ENCODE measurements at regions not wholly inside any gene's neighbourhood (a gene's known extent, or its start where the extent isn't known, plus 50 kb on each side); places are given as distances from the start of the nearest gene placed in this dataset.

GRCh38 chr11:105486929-105487328, 122.9 kb upstream of the GRIA4 start:
- TF ChIP-seq HCFC1 (IDR thresholded peaks at IDR 0.05; ENCODE audit: low read length) = no peak
- TF ChIP-seq NFYB (IDR thresholded peaks at IDR 0.05; ENCODE audit: insufficient read depth, low read depth, low read length) = no peak
- no peak for TF ChIP-seq RFX5 (IDR thresholded peaks at IDR 0.05; ENCODE audit: low read depth, low read length)
- TF ChIP-seq, protein P1, sequence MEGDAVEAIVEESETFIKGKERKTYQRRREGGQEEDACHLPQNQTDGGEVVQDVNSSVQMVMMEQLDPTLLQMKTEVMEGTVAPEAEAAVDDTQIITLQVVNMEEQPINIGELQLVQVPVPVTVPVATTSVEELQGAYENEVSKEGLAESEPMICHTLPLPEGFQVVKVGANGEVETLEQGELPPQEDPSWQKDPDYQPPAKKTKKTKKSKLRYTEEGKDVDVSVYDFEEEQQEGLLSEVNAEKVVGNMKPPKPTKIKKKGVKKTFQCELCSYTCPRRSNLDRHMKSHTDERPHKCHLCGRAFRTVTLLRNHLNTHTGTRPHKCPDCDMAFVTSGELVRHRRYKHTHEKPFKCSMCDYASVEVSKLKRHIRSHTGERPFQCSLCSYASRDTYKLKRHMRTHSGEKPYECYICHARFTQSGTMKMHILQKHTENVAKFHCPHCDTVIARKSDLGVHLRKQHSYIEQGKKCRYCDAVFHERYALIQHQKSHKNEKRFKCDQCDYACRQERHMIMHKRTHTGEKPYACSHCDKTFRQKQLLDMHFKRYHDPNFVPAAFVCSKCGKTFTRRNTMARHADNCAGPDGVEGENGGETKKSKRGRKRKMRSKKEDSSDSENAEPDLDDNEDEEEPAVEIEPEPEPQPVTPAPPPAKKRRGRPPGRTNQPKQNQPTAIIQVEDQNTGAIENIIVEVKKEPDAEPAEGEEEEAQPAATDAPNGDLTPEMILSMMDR (IDR thresholded peaks at IDR 0.05 in 2 of 3, conservative IDR thresholded peaks at IDR 0.05 in 1 of 3; ENCODE audit: control insufficient read depth in 2 of 3, extremely low read depth in 1 of 3, insufficient read depth in 1 of 3, low read depth in 3 of 3, low read length in 3 of 3) = no peak
- TF ChIP-seq REST (IDR thresholded peaks at IDR 0.05; ENCODE audit: low read depth, low read length) = no peak
- no peak for TF ChIP-seq RAD21 (IDR thresholded peaks at IDR 0.05; ENCODE audit: insufficient read depth, low read depth, low read length)
- TF ChIP-seq POLR2A (IDR thresholded peaks at IDR 0.05; ENCODE audit: low read depth, low read length) = no peak
- TF ChIP-seq MYC (IDR thresholded peaks at IDR 0.05; ENCODE audit: insufficient read depth, insufficient read length, insufficient replicate concordance, low read length, severe bottlenecking) = no peak
- no peak for TF ChIP-seq FOXK2 (IDR thresholded peaks at IDR 0.05)
- no peak for TF ChIP-seq ZNF24 (IDR thresholded peaks at IDR 0.05)
- TF ChIP-seq ZNF384 (IDR thresholded peaks at IDR 0.05; ENCODE audit: borderline replicate concordance, low read depth, low read length) = no peak
- TF ChIP-seq, protein P2, sequence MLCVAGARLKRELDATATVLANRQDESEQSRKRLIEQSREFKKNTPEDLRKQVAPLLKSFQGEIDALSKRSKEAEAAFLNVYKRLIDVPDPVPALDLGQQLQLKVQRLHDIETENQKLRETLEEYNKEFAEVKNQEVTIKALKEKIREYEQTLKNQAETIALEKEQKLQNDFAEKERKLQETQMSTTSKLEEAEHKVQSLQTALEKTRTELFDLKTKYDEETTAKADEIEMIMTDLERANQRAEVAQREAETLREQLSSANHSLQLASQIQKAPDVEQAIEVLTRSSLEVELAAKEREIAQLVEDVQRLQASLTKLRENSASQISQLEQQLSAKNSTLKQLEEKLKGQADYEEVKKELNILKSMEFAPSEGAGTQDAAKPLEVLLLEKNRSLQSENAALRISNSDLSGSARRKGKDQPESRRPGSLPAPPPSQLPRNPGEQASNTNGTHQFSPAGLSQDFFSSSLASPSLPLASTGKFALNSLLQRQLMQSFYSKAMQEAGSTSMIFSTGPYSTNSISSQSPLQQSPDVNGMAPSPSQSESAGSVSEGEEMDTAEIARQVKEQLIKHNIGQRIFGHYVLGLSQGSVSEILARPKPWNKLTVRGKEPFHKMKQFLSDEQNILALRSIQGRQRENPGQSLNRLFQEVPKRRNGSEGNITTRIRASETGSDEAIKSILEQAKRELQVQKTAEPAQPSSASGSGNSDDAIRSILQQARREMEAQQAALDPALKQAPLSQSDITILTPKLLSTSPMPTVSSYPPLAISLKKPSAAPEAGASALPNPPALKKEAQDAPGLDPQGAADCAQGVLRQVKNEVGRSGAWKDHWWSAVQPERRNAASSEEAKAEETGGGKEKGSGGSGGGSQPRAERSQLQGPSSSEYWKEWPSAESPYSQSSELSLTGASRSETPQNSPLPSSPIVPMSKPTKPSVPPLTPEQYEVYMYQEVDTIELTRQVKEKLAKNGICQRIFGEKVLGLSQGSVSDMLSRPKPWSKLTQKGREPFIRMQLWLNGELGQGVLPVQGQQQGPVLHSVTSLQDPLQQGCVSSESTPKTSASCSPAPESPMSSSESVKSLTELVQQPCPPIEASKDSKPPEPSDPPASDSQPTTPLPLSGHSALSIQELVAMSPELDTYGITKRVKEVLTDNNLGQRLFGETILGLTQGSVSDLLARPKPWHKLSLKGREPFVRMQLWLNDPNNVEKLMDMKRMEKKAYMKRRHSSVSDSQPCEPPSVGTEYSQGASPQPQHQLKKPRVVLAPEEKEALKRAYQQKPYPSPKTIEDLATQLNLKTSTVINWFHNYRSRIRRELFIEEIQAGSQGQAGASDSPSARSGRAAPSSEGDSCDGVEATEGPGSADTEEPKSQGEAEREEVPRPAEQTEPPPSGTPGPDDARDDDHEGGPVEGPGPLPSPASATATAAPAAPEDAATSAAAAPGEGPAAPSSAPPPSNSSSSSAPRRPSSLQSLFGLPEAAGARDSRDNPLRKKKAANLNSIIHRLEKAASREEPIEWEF (IDR thresholded peaks at IDR 0.05; ENCODE audit: insufficient replicate concordance, low read depth, low read length) = no peak
- TF ChIP-seq SRF (IDR thresholded peaks at IDR 0.05; ENCODE audit: low read depth in 2 of 2, low read length in 2 of 2) = no peak

All from GM12878 (cell line).